Testis (tissue), 2 donors: ENCODE measurements at regions not wholly inside any gene's neighbourhood (a gene's known extent, or its start where the extent isn't known, plus 50 kb on each side); places are given as distances from the start of the nearest gene placed in this dataset.

Experiments
- CTCF ChIP-seq, 3 experiments: fragments of 450-650 bp in 2 of 3; fragments of 200-600 bp in 1 of 3; sonication (generic) in 1 of 3; IDR thresholded peaks; one replicate each; pipeline ENCODE4 v1.5.1; 2016 to 2019; ENCODE audit warnings: antibody characterized with exemption in 3 of 3, mild to moderate bottlenecking in 2 of 3, moderate library complexity in 1 of 3
- POLR2A ChIP-seq: fragments of 450-650 bp; IDR thresholded peaks from one replicate; pipeline ENCODE4 v1.6.1; 2017; ENCODE audit warnings: antibody characterized with exemption, mild to moderate bottlenecking, moderate library complexity

GRCh38 chr5:60330236-60330635, 369.7 kb downstream of the DEPDC1B start:
- TF ChIP-seq CTCF (IDR thresholded peaks at IDR 0.05) (no peak), POLR2A (no peak)
